Suppressor macrophage treated with lipopolysaccharide for 4 hours (primary cell): ENCODE measurements at regions not wholly inside any gene's neighbourhood (a gene's known extent, or its start where the extent isn't known, plus 50 kb on each side); places are given as distances from the start of the nearest gene placed in this dataset.
"Not testable (repeated sequence)": the region's sequence is repeated elsewhere in the genome, so short reads cannot be mapped to it uniquely, and the experiment has no call there.

Source experiments
- DNase-seq: peaks from one replicate; pipeline ENCODE4 v3.0.0-alpha.2; 2020

DNA sequence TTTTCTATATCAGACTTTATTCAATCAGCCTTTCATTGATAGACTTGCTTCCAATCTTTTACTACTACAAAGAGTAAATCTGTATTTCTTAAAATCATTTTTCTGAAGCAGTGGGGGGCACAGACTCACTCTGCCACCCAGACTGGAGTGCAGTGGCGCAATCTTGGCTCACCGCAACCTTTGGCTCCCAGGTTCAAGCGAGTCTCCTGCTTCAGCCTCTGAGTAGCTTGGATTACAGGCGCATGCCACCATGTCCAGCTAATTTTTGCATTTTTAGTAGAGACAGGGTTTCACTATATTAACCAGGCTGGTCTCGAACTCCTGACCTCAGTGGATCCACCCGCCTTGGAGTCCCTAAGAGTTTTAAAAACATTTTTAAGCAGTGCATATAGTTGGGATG is 270.6 kb upstream of the REG3G start:
- DNase-seq = no peak

DNA sequence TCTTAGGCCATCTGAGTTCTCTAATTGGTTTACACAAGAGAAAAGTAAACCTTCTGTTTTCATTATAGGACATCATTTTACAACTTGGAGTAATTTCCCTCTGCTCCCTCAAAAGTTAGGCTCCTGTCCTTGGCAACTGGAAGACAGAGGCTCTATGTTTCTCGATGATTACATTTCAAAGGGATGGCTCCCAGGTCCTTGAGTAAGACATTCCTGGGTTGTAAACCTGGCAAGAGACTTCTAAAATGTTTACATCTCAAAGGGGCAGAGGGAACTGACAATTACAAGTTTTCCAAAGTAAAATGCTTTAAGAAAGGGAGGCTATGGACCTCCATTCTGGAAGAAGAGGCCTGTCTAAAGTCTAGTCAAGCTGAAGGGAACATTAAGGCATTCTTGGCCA is 268.3 kb upstream of the REG3G start:
- no peak for DNase-seq

DNA sequence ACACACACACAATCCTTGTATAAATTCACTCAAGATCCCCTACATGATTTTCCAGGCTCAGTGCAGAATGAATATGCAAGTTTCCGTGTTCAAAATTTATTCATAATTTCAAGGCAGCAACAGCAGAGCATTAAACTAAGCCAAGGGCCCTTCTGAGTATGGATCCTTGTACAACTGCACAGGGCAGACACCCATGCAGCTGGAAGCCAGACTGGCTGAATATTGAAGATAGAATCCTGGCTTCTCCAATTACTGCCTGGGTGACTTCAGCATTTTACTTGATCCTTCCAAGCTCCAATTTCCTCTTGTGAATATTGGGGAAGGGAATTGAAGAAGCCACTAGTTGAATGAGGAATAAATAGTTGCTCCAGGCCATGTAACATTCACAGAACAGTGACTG is 267.9 kb upstream of the REG3G start:
- DNase-seq = no peak

DNA sequence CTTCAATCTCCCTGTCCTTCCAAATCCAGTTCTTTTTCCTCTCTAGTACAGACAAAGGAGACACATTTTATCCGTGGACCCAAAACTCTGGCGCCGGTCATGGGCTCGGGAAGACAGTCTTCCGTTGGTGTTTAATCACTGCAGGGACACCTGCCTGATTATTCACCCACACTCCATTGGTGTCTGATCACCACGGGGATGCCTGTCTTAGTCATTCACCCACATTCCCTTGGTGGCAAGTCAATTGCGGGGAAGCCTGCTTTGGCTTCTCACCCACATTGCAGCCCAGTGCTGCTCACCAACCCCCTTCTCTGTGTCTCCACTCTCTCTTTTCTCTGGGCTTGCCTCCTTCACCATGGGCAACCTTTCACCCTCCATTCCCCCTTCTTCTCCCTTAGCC is 266.7 kb upstream of the REG3G start:
- not testable (repeated sequence) for DNase-seq

DNA sequence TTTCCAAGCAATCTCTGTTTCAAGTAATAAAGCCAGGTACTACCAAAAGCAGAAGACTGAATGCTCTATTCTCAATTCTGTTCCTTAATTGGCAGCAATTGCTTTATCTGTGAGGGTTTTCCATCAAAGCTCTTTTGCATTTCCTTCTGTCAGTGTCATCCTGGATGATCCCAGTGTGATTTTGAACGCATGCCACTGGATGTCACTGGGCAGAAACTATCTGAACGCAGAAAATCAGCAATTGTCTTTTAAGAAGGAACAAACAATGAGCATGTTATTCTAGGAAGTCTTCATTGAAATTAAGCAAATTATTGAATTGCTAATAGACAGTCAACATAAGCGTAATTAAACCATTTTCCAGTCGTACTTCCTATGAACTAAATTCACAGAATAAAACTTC is 259.0 kb upstream of the REG3G start:
- no peak for DNase-seq

DNA sequence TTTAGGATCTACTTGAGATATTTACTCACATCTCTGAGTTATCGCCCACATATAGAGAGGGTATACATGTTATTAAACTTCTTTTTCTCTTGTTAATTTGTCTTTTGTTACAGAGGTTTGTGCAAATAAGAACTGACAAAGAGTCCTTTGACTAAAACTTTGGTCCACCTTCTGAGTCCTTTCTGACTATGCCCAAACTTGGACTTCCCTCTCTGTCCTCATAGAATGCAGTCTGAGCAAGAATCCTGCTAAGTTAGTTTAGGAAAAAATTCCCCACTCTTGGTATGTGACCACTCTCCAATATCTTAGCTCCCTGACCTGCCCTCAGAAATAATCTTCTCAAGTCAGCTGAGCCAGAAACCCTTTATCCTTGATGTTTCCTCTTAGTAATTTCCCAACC is 257.5 kb upstream of the REG3G start:
- DNase-seq = no peak

DNA sequence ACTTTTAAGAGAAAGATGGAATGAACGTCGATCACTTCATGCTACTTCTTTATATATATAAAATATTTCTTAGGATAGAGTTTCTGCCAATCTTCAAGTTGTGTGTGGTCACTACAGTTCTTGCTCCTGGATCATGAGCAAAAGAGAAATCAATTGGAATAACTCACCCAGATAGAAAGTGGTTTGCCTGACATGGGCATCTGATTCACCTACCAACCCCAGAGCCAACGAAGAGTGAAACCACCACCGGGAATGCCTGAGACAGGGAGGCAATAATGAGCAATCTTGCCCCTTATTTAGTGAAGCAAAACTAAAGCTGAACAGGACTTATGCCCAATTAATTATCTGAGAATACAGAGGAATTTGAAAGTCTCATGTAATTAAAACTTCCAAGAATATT is 250.2 kb upstream of the REG3G start:
- DNase-seq = no peak

DNA sequence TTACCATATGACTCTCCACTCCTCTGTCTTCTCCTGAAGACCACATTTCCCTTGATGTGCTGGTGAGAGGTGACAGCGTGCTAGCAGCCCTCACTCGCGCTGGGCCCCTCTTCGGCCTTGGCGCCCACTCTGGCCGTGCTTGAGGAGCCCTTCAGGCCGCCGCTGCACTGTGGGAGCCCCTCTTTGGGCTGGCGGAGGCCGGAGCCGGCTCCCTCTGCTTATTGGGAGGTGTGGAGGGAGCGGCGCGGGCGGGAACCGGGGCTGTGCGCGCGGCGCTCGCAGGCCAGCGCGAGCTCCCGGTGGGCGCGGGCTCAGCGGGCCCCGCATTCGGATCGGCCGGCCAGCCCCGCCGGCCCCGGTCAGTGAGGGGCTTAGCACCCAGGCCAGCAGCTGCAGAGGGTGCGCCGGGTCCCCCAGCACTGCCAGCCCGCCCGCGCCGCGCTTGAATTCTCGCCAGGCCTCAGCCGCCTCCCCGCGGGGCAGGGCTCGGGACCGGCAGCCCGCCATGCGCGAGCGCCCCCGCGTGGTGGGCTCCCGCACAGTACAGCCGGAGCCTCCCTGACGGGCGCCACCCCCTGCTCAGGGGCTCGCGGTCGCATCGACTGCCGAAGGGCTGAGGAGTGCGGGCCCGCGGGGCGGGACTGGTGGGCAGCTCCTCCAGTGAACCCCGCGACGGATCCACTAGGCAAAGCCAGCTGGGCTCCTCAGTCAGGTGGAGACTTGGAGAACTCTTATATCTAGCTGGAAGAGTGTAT is 246.6 kb upstream of the REG3G start:
- DNase-seq = no peak

DNA sequence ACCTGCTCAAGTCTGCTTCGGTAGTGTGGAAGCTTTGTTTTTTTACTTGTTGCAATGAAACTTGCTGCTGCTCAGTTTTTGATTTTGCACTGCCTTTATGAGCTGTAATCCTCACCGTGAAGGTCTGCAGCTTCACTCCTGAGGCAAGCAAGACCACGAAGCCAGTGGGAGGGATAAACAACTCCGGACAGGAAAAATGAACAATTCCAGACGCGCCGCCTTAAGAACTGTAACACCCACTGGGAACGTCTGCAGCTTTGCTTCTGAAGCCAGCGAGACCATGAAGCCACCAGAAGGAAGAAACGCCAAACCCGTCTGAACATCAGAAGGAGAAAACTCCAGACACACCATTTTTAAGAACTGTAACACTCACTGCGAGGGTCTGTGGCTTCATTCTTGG is 245.7 kb upstream of the REG3G start:
- DNase-seq = no peak

DNA sequence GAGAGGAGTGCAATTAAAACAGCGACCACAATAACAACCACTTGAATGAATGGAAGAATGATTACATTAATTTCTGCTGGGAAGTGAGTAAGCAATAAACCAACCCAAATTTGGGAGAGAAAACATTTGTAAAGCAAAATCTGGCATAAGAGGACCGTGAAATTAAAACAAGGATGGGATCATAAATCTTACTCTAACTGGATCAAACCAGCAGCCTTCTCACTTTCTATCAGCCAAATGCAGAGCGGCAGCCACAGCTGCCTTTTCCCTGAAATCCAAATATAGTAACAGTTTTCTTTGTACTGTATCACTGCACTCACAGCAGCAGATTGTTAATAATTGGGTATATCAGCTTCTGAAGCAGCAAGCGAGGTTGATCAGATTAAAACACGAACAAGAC is 245.2 kb upstream of the REG3G start:
- DNase-seq = no peak

DNA sequence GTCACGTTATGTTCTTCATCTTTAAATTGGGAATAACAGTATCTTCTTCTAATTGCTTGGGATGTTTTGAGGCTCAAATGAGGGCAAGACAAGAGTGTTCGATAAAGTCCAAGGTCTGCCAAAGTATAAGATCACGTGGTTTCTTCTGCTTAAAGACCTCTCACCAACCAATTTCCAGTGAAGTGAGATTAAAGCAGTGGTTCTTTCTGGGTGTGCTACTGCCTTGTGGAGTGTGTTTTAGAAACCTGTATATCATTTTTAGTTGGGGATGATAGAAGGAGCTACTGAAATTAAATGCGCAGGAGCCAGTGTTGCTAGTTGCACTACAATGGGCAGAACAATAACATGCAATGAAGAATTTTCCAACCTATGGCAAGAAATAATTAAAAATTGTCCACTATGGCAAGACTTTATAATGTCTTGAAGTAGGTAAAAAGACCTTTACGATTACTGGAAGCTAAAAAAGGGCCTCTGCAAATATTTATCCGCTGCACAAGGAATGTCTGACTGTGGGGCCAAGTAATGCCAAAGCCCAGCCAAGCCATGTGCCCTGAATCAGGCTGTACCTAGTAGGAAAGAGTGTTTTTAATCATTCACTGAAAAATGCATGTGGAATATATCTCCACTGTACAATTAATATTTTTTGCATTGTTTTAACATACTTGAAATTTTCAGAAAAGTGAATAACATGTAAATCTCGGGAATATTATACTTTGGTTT is 244.5 kb upstream of the REG3G start:
- DNase-seq = no peak

DNA sequence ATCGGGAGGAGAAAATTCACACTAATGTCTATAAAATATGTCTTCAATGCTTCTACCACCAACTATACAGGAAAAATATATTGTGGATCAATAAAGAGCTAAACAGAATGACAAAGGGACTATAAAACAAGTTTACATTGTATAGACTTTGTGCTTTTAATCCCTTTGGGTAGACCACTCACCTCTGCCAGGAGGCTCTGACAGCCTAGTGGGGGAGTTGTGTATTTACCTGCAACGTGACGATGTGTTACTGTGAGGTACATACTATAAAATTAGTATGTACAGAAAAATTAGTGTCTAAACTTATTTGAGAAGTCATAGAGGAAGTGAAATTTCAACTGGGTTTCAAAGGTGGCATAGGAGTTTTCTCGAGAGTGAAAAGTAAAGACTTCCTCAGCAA is 243.3 kb upstream of the REG3G start:
- no peak for DNase-seq

DNA sequence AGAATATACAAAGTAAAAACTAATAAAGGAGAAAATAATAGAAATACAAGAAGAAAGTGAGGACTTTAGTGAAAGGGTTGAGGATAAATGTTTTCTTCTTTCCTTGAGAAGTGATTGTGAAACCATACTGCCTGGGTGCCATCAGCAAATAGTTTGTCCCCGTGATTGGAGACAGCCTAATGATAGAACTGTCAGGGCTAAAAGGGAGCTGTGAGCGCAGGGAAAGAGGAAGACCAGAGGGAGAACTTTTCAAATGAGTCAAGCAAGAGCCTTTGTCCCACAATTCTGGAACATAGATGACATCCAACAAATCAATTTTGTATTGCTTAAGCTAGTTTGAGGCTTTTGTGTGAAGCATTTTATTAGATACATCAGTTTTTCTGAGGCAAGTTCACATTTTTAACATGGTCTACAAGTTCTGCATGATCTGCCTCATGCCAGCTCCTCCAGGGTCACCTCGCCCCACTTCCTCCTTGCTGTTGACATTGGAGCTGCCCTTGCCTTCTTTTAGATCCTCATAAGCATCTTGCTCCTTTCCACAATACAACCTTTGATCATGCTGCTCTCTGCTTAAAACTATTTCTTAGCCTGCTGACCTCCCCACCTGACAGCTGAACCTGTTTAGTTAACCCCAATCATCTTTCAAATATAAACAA is 213.4 kb upstream of the REG3G start:
- peak; percentile 14 for DNase-seq

DNA sequence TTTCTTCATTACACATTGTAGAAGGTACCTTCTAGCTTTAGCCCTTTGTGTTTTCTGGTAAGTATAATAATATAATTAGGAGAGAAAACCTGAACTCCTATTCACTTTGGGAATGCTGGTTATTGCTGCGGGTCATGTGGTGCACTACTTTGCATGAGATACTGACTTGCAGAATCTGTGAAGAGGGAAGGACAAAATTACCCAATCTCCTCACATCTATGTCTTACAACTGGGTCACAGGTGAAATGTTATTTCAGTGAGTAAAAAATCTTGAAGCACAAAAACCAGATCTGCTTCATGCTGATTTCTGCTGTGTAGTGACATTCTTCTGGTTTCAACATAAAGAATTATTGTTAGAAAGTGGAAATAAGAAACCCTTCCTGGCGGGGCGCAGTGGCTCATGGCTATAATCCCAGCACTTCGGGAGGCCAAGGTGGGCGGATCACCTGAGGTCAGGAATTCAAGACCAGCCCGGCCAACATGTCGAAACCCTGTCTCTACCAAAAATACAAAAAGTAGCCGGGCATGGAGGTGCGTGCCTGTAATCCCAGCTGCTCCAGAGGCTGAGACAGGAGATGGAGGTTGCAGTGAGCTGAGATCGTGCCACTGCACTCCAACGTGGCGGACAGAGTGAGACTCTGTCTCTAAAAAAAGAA is 211.0 kb upstream of the REG3G start:
- DNase-seq = no peak

DNA sequence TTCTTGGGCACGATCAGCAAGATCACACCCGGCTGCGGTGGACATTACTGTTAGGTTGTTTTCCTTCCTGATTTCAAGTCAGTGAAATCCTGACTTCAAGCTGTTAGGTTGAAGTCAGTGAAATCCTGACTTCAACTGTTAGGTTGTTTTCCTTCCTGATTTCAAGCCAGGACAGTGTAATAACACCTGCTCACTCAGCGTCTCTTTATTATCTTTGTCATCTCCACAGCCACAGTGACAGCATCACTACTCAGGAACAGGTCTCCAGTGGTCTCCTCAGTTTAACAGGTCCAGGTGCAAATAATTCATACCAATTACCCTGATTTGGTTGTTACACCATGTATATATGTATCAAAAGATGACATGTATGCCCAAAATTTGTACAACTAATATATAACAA is 208.1 kb upstream of the REG3G start:
- DNase-seq = no peak

DNA sequence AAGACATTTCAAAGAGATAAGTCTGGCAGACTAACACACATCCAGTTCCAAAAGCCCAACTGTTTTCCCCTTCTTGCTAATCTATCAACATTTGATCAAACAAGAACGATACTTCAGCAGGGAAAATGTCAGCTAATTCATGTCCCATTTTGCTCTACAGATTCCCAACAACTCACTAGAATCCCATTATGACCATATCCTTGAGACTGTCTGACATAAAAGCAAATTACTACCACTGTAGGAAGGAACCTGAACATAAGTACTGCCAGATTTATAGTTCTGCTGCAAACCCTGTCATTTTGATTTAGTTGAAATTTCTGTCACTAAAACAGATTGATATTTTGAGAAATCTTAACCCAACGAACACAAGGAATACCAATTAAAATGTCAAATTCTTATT is 193.0 kb upstream of the REG3G start:
- no peak for DNase-seq

DNA sequence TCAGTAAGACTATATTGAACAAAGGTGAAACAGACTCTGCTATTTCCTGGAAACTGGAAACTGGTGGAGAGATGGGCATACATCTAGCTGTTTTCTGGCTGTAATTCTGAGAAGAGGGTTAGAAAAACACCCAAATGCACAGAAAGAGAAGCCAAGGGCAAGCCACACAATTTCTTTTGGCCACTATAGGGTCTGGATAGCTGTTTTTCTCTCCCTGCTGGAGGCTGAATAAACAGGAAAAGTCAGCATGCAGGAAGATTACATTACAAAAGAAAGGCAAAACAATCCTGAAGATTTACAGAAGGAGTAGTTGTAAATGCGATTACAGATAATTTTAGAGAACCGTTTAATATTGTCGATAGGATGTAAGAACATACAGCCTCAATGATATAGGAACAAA is 186.2 kb upstream of the REG3G start:
- DNase-seq = no peak

DNA sequence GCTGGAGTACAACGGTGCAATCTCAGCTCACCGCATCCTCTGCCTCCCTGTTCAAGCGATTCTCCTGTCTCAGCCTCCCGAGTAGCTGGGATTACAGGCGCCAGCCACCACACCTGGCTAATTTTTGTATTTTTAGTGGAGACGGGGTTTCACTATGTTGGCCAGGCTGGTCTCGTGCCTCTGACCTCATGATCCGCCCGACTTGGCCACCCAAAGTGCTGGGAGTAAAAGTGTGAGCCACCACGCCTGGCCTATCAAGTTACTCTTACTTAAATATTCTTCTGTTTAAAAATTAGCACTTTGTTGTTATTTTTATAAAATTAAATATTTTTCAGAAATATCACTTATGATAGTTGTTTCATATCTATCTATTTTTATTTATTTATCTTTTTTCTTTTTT is 185.2 kb upstream of the REG3G start:
- not testable (repeated sequence) for DNase-seq

DNA sequence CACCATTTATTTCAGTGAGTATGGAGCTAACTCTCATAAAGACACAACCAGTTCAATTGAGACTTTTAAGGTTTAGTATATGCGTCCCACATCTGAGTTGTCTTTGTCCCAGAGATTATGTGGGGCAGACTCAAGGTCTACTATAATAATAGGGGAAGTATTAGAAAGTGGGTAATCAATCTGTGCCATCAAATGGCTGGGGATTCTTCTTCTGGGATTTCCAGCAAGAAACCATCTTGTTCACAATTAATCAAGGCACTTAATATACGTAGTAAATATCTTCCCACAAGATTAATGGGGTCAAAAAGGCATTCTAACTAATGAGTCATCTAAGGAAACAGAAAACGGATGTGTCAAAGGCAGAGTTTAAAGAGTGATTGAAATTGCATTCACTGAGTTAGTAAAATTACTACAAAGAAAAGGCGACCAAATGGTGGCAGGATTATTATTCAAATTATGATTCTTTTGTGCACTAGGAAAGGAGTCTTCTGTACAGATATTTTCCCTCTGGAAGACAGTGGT is 179.8 kb upstream of the REG3G start:
- DNase-seq = no peak

DNA sequence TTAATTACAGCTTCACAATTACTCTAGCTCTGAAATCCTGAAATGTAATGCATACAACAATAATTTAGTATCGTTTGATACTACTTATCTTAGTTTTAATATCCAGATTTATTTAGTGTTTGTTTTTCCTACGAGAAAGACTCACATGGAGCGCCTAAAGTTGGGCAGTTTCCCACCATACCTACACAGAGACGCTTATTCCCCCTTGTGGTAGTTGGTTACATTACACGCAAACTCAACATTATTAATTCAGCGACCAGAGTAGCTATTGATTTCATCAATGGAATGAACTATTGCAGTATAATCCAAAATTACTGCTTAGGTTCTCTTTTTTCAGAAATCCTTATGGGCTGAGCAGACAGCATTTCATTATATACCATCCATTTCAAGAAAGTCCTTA is 164.0 kb upstream of the REG3G start:
- peak; percentile 10 for DNase-seq

DNA sequence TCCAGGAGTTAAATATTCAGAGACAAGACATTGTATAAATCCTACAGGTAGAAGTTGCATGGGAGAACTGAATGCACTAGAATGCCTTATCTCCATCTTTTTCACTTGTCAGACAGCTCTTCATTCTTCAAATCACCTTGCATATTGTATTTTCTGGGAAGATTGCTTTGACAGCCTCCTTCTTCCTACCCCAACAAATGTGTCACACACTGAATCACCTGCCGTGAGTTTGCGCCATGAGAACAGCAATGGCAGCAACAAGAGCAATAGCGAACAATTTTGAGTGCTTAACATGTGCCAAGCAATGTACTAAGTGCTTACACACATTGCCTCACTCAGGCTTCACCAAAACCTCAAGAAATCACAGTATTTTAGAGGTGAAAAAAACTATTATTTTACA is 161.3 kb upstream of the REG3G start:
- DNase-seq = no peak

DNA sequence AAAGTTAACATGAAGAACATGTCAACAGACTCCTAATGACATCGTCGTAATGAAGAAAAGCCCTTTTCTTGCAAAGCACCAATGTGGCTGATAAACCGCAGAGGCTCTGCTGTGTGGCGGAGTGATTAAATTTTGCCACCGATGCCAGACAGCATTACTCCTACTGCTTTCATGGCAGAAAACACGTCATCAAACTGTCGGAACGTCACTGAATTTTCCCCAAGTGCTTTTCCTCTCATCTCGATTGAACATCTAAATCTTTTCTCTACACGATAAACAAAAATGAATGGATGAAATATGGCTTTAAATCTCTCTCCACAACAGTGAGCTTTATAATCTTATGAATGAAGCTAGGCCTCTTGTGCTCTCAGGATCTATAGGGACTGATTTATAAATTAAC is 159.8 kb upstream of the REG3G start:
- DNase-seq = no peak

DNA sequence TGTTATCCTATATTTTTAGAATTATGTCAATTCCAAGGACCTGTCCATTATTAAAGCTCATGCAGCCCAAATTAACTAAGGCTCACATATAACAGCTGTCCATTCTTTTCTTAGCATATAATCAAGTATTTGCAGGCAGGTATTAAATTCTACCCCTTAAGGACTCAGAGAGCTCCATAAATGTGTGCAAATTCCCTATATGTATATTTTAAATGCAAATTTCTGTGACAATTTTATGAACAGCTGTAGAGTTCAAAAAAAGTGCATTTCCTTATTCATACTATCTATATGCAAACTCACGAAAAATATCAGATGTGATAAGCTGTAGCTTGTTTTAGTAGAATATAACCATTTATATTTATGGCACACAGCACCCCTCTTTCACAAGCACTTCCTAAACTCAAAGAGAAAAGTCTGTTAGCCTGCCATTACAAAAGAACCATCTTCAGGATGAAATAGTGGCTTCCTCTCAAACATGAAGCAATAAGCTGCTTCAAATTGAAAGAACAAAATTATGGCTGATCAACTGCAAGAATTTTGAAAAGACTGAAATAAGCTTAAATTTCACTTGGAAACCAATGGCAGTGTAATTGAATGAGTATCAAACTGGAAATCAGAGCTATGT is 155.0 kb upstream of the REG3G start:
- no peak for DNase-seq
